ENCODE measurements at regions not wholly inside any gene's neighbourhood (a gene's known extent, or its start where the extent isn't known, plus 50 kb on each side); places are given as distances from the start of the nearest gene placed in this dataset.
"Not testable (repeated sequence)": the region's sequence is repeated elsewhere in the genome, so short reads cannot be mapped to it uniquely, and the experiment has no call there.

GRCh38 chr14:71165121-71166031 lies 258.1 kb downstream of the PCNX1 start:
- no peak for DNase-seq (ENCODE audit: extremely low read depth in 1 of 2, low read depth in 1 of 2)

- no peak for DNase-seq (ENCODE audit: extremely low read depth in 1 of 2, low read depth in 1 of 2)
Observed at GRCh38 chr14:71166180-71166837, 259.1 kb downstream of the PCNX1 start.

- DNase-seq (ENCODE audit: extremely low read depth in 1 of 2, low read depth in 1 of 2), result not testable (repeated sequence)
Observed at GRCh38 chr14:71167325-71167950, 260.2 kb downstream of the PCNX1 start.

- peak; percentile 17 to 36 for DNase-seq (ENCODE audit: extremely low read depth in 1 of 2, low read depth in 1 of 2)
Observed at GRCh38 chr14:71168161-71168560, 260.9 kb downstream of the PCNX1 start.

GRCh38 chr14:71168564-71169427 lies 261.5 kb downstream of the PCNX1 start:
- DNase-seq (ENCODE audit: extremely low read depth in 1 of 2, low read depth in 1 of 2), result no peak

GRCh38 chr14:71169861-71170260 lies 262.6 kb downstream of the PCNX1 start:
- DNase-seq (ENCODE audit: extremely low read depth in 1 of 2, low read depth in 1 of 2), result no peak

DNA sequence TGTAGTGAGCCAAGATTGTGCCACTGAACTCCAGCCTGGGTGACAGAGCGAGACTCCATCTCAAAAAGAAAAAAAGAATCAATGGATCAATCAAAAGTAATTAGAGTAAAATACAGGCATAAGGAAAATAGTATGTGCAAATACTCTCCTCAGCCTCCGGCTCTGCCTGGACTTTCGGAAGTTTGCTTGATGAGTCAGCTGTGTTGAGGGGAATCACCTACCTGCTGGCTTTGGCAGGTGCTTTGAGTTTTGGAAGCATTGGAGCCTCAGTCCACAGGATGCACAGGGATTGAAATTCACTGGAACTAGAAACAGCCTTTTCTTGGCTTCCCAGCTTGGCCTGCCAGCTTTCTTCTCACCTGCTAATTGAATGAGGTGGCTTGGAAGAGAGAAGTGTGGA lies 268.2 kb downstream of the PCNX1 start:
- no peak for DNase-seq (ENCODE audit: extremely low read depth in 1 of 2, low read depth in 1 of 2)

DNA sequence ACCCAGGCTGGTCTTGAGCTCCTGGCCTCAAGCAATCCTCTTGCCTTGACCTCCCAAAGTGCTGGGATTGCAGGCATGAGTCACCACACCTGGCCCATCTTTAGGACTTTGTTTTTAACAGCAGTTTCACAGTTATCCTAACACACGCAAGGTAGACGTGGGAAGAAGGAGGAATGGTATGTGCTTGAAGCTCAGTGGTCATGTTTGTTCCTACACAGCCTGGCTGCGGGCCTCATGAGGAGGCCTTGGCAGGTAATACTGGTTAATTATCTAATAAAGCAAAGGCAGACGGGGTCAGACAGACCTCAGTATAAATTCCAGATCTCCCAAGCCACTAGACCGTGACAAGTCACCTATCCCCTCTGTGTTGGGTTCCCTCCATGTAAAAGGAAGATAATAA lies 271.8 kb downstream of the PCNX1 start:
- DNase-seq (ENCODE audit: extremely low read depth in 1 of 2, low read depth in 1 of 2), result no peak

- DNase-seq (ENCODE audit: extremely low read depth in 1 of 2, low read depth in 1 of 2), result no peak
Observed at GRCh38 chr14:71180397-71180796, 273.1 kb downstream of the PCNX1 start.

GRCh38 chr14:71181215-71182003 lies 274.1 kb downstream of the PCNX1 start:
- DNase-seq (ENCODE audit: extremely low read depth in 1 of 2, low read depth in 1 of 2), result no peak

GRCh38 chr14:71183876-71184689 lies 276.8 kb downstream of the PCNX1 start:
- no peak for DNase-seq (ENCODE audit: extremely low read depth in 1 of 2, low read depth in 1 of 2)

- no peak for DNase-seq (ENCODE audit: extremely low read depth in 1 of 2, low read depth in 1 of 2)
Observed at GRCh38 chr14:71185637-71186036, 278.4 kb downstream of the PCNX1 start.

GRCh38 chr14:71187633-71188356 lies 280.5 kb downstream of the PCNX1 start:
- DNase-seq (ENCODE audit: extremely low read depth in 1 of 2, low read depth in 1 of 2), result no peak

DNA sequence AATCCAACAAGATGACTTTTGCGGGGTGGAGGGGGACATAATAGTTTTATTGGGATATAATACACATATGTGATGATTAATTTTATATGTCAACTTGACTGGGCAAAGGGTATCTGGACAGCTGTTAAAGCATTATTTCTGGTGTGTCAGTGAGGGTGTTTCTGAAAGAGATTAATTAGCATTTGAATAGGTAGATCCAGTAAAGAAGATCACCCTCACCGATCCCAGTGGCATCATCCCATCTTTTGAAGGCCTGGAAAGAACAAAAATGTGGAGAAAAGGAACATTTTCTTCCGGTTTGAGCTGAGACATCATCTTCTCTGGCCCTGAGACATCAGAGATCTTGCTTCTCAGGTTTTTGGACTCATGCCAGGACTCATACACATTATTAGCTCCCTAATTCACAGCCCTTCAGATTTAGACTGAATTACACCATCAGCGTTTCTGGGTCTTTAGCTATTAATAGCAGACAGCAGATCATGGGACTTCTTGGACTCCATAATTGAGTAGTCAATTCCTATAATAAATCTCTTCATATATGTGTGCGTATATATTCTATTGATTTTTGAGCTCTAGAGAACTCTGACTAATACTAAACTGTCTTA lies 283.6 kb downstream of the PCNX1 start:
- no peak for DNase-seq (ENCODE audit: extremely low read depth in 1 of 2, low read depth in 1 of 2)

DNA sequence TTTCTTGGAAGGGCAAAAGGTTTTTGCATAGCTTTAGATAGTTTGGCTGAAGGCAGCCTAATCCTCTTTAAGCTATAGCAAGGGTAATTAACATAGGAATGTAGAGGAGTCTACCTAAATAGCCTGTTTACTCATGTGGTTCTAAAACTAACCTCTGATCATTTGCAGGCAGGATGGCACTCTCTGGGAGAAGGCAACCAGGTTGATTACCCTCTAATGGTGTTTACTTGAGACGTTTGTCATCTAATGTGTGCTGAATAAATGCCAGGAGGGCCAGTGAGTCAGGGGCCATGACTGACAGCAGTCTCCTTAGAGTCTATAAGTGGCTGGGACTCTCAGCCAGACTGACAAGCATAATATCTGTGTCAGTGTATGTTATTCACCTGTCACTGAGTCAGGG lies 286.4 kb downstream of the PCNX1 start:
- DNase-seq (ENCODE audit: extremely low read depth in 1 of 2, low read depth in 1 of 2), result no peak

GRCh38 chr14:71194251-71194650 lies 287.0 kb downstream of the PCNX1 start:
- DNase-seq (ENCODE audit: extremely low read depth in 1 of 2, low read depth in 1 of 2), result no peak

DNA sequence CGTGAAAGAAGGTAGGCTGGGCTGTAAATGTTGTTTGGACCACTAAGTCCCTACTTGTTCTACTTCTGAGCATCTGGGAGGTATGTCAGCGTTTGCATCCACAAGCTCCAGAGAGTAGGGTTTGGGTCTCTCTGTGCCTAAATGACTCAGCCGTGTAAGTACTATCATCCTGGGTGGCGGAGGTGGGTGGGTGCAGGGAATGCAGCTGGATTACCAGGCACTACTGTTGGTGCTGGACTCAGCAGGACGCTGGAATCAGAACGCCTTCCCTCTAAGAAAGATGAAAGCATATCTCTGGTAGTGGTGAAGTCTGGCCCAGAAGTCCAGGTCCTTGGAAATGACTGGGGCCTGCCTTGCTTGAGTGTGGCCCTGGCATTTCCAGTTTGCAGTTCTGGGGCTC lies 289.7 kb downstream of the PCNX1 start:
- no peak for DNase-seq (ENCODE audit: extremely low read depth in 1 of 2, low read depth in 1 of 2)

DNA sequence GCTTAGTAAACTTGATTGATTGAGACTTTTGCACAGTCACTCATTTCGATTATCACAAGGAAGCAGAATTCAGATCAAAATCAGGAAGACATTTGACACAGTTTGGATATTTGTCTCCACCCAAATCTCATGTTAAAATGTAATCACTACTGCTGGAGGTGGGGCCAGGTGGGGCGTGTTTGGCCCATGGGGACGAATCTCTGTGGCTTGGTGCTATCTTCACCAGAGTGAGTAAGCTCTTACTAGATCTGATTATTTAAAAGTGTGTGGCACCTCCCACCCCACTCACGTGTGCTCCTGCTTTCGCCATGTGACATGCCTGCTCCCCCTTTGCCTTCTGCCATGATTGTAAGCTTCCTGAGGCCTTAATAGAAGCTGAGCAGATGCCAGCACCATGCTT lies 291.4 kb downstream of the PCNX1 start:
- DNase-seq (ENCODE audit: extremely low read depth in 1 of 2, low read depth in 1 of 2), result no peak
